Tongue (tissue), 1 donor: ENCODE measurements at regions not wholly inside any gene's neighbourhood (a gene's known extent, or its start where the extent isn't known, plus 50 kb on each side); places are given as distances from the start of the nearest gene placed in this dataset. TPM values are rescaled to one million over a fixed set of nuclear protein-coding genes. Genes with fewer than 3 reads are reported as not detected.

Source experiments
- small RNA-seq: library from RNA; depleted of rRNA; stranded (forward); fragments of <200 nt; gene quantifications from one replicate; pipeline ENCODE3, GENCODE V24; 2014; ENCODE audit warnings: low replicate concordance

Small RNA genes lying in the stretch of these regions (small RNA-seq; reads per million reads assigned to genes)
- gene BX323845.1, result not detected
- not detected for gene BX323845.2
